Right ventricle myocardium superior (tissue), 1 donor: ENCODE measurements at regions not wholly inside any gene's neighbourhood (a gene's known extent, or its start where the extent isn't known, plus 50 kb on each side); places are given as distances from the start of the nearest gene placed in this dataset.

Experiments used
- ATAC-seq: fragments of 200-7000 bp; cut with Tn5 transposase; one replicate; pipeline ENCODE4 v1.9.1; 2020; ENCODE audit warnings: mild to moderate bottlenecking; ENCODE audit not compliant: poor library complexity
- DNase-seq: peaks from one replicate; pipeline ENCODE4 v3.0.0-alpha.2; 2020
- intact Hi-C: fragments of 100-400 bp; cut with DNase I; formaldehyde crosslinking; loops from one replicate; pipeline ENCODE4 v1.11.2; 2022
- donor health status: DM: no; HTN: yes; CAD: no; lungs with severe emphysema.

GRCh38 chr6:1507251-1507650 lies 102.5 kb upstream of the FOXC1 start:
- intact Hi-C loops: no loop called here
- DNase-seq: no peak
- ATAC-seq: no peak

GRCh38 chr6:1509241-1509640 lies 100.5 kb upstream of the FOXC1 start:
- intact Hi-C loops: no loop called here
- no peak for ATAC-seq
- no peak for DNase-seq

DNA sequence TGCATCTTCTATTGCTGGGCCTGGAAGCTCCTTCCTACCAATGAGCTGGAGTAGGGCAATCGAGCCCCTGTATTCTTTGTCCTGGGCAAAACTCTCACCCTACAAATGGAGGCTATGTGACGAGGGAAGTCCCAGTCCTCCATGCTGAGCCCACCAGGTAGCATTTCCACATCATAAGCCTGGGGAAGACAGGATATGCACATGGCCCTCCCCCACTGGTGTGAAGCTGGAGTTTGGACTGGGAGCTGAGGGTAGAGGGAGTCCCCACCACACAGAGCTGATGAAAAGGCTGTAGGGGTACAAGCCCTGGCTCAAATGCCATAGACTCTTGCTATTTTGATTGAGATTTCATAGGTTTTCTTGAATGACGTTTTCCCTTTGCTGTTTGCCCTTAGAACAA lies 99.5 kb upstream of the FOXC1 start:
- ATAC-seq: no peak
- intact Hi-C loops: no loop called here
- DNase-seq: no peak

DNA sequence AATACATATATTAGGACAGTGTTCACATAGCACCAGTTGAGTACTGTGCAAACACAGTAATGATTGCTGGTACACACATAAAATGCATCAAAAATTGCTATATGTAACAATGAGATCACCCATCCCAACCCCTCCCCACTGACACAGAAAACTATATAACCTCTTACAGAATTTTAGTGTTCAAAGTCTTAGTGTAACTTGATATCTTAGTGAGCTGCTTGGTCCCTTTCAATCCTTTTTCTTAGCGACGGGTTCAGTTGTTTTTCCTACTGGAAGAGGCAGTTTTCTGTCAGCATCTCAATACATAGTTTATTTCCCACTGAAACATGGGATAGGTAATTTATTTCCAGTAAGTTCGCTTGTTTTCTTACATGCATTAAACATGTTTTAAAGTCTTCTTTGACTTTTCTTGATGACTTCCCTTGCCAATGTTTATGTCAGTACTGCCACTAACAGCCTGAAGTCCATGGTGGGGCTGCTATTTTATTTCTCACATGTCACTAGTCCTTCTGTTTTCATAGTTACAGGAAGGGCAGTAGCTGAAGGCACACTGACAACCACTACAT lies 96.4 kb upstream of the FOXC1 start:
- no peak for ATAC-seq
- intact Hi-C loops: no loop called here

DNA sequence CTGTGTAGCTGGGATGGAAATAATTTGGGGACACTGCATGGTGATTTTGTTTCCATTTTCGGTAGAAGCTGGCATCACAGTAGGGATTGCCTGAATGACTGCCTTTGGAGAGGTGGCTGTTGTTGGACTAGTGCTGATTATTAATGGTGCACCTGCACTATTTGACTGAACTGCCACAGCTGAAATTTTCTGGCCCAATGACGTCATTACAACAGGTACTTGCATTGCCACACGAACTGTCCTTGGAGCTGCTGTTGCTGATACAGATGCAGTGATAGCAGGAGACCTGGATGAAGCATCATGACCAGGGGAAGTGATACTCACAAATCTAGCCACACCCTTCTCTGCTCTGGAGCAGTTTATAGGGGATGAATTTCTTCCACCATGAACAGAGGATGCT lies 95.6 kb upstream of the FOXC1 start:
- ATAC-seq: no peak
- intact Hi-C loops: no loop called here

More for the DNA sequence above, 96.4 kb upstream of the FOXC1 start:
- DNase-seq: no peak

DNA sequence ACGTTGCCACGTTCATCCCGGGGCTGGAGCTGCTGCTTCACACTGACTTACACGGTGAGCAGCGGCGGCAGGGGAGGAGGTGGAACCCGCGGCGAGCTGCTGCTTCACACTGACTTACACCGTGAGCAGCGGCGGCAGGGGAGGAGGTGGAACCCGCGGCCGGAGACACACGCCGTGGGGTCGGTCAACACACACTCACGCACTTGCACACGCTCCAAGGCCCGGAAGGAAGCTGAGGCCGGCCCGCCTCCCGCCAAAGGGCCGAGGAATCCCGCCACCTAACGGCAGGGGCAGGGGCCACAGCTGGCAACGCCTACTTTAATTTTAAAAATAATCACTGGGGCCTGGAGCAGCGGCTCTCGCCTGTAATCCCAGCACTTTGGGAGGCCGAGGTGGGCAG lies 94.4 kb upstream of the FOXC1 start:
- ATAC-seq: no peak
- intact Hi-C loops: no loop called here
- no peak for DNase-seq

More for the DNA sequence above, 95.6 kb upstream of the FOXC1 start:
- DNase-seq: no peak

DNA sequence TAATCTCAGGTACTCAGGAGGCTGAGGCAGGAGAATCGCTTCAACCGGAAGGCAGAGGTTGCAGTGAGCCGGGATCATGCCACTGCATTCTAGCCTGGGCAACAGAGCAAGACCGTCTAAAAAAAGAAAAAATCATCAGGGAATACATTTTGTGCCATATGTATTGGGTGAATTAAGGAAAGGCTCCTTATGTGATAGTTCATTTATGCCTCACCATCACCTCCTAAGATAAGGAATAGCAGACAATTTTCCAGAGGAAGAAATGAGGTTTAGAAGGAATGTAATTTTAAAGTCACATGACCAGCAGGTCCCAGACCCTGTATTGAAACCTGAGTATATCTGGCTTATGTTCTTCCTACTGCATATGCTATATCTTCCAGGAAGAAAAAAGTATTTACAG lies 93.9 kb upstream of the FOXC1 start:
- DNase-seq (no peak), ATAC-seq (no peak)
- intact Hi-C loops: no loop called here

DNA sequence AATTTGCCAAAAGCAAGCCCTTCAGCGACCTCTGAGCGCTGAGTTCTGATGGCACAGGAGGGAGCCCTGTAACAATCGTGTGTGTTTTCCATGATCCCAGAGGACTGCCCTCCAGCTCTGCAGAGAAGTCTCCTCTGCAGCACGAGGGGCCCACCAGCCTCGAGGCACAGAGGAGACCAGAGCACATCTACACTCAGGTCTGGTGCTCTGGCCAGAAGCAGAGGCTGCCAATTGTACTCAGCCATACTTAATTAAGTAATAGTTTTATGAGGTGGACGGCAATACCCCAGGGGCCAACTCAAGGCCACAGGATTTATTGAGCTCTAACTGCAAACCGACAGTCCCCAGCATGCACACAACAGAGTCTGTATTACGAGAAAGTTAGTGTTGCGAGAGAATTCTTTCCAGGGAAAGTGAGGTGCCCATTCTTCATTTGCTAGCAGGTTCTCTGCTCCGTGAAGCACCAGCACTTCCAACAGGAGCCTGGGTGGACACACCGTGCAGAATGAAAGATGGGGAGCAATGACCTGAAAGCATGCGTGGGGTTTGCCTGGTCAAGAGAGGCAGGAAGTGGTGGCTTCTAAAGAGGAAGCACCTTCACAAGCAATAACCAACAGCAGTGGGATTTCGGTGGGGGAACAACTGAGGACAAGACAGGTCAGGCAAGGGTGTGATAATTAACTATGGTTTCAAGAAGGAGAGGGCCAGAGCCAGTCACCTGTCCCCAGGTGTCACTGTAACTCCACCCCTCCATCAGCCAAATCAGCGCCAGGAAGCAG lies 92.8 kb upstream of the FOXC1 start:
- no peak for DNase-seq
- no peak for ATAC-seq
- intact Hi-C loops: no loop called here

GRCh38 chr6:1518855-1519254 lies 90.9 kb upstream of the FOXC1 start:
- intact Hi-C loops: no loop called here
- no peak for DNase-seq

DNA sequence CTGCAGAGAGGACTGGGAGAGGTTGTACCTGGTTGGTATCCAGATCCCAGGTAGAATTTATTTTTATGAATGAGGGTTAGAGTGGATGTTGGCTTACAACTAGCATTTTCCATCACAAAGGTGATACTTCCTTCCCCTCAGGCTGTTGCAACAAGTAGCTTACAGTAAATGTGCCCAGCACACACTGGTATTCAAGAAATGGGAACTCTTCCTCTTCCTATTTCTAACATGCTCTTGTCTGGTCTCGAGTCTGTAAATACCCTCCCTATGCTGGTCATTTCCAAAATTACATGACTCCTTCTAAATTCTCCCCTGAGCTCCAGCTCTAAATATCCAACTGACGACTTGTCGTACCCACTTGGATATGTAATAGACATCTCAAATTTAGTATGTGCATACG lies 90.1 kb upstream of the FOXC1 start:
- ATAC-seq (no peak), DNase-seq (no peak)
- intact Hi-C loops: no loop called here

More at GRCh38 chr6:1518855-1519254, 90.9 kb upstream of the FOXC1 start:
- no peak for ATAC-seq

GRCh38 chr6:1522779-1523178 lies 86.9 kb upstream of the FOXC1 start:
- intact Hi-C loops: no loop called here
- ATAC-seq: no peak
- no peak for DNase-seq

DNA sequence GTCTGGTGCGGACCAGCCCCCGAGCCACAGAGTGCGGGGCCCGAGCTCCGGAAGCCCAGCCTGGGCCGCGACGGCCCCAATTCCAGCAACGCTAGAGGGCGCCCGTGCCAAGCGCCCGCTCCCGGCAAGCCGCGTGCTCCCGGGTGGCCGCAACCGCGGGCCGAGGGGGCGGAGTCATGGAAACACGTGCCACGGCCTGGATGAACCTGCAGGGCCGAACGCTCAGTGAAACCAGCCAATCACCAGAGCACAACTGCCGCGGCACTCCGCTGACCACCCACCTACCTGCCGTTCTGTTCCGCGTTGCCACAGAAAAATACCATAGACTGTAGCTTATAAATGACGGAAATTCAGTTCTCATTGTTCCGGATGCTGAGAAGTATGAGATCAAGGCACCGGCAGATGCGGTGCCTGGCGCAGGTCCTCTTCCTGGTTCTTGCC lies 85.7 kb upstream of the FOXC1 start:
- intact Hi-C loops: no loop called here
- ATAC-seq (peak; percentile 72), DNase-seq (peak; percentile 84)

- DNase-seq: no peak
- no peak for ATAC-seq
- intact Hi-C loops: no loop called here
Observed at GRCh38 chr6:1525364-1526038, 84.2 kb upstream of the FOXC1 start.

DNA sequence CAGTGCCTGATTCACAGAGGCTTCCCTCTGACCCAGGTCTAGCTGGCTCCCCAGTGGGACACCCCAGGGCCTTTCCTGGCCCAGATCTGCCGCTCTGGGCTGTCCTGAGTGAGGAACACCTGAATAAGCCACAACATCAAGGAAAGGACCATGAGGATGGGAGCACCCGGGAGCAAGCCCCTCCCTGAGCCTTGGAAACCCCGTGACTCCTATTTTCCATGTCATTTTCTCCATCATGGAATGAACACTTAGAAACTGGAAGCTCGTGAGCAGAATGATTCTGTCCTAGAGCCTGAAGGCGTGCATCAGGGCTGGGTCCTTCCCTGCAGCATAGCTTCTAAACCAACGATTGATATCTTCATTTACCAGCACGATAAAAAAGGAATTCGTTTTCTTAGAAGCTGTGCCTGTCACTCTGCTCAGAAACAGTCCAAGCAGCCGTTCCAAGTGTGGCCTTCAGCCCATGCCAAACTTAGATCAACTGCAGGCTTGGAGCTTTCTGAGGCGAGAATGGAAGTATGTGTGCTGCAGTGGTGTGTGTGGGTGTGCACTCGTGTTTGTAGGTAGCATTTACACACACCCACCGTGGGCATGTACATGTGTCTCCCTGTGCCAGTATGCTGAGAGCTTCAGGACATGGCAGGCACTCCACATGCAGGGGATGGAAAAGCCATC lies 83.2 kb upstream of the FOXC1 start:
- intact Hi-C loops: no loop called here
- DNase-seq: peak; percentile 43

DNA sequence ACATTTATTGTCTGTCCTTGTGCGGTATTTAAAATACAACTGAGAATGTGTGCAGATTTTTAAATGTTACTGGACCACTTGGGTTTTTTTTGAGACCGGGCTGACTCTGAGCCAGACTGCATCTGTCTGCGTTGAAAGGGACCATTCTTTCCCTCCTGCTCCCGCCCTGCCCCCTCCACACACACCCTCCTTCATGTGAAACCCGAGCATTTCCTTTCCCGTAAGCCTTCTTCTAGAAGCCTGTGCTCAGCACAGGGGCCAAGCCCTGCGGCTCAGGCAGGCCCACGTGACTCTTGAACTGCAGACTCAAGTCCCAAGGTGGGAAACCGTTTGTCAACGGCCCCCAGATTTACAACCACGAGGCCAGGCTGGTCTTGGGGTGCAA lies 82.7 kb upstream of the FOXC1 start:
- ATAC-seq (peak; percentile 79), DNase-seq (peak; percentile 74)
- intact Hi-C loops: no loop called here

More for the DNA sequence above, 83.2 kb upstream of the FOXC1 start:
- ATAC-seq: peak; percentile 65

- peak; percentile 28 for ATAC-seq
- intact Hi-C loops: no loop called here
- DNase-seq: no peak
Observed at GRCh38 chr6:1535295-1535694, 74.4 kb upstream of the FOXC1 start.

GRCh38 chr6:1536526-1537429 lies 72.9 kb upstream of the FOXC1 start:
- DNase-seq (no peak), ATAC-seq (no peak)
- intact Hi-C loops: no loop called here

- intact Hi-C loops: no loop called here
- ATAC-seq: no peak
- no peak for DNase-seq
Observed at GRCh38 chr6:1538369-1538768, 71.3 kb upstream of the FOXC1 start.
